Osteoblast (primary cell): ENCODE measurements at regions not wholly inside any gene's neighbourhood (a gene's known extent, or its start where the extent isn't known, plus 50 kb on each side); places are given as distances from the start of the nearest gene placed in this dataset.

Experiments
- DNase-seq: peaks from one replicate; pipeline ENCODE4 v3.0.0; 2011; ENCODE audit warnings: low spot score, mixed read lengths; ENCODE audit not compliant: insufficient read length; ENCODE audit errors: missing footprints
- H2AFZ ChIP-seq: 2 replicates; pipeline ENCODE4 v1.6.0; 2011; ENCODE audit warnings: mild to moderate bottlenecking, low read length
- H3K27ac ChIP-seq: 2 replicates; pipeline ENCODE4 v1.5.1; 2011; ENCODE audit warnings: mild to moderate bottlenecking, low read depth, low read length, moderate library complexity
- H3K27me3 ChIP-seq: 2 replicates; pipeline ENCODE4 v1.6.0; 2012; ENCODE audit warnings: mild to moderate bottlenecking, control low read depth, inconsistent platforms, low read length, moderate library complexity; ENCODE audit not compliant: insufficient read depth
- H3K36me3 ChIP-seq: 2 replicates; pipeline ENCODE4 v1.5.1; 2011; ENCODE audit warnings: mild to moderate bottlenecking, low read length, control low read depth, moderate library complexity; ENCODE audit not compliant: insufficient read depth
- H3K4me1 ChIP-seq: 2 replicates; pipeline ENCODE4 v1.5.1; 2011; ENCODE audit warnings: mild to moderate bottlenecking, low read length, control low read depth, moderate library complexity; ENCODE audit not compliant: insufficient read depth
- H3K4me2 ChIP-seq: 2 replicates; pipeline ENCODE4 v1.6.0; 2011; ENCODE audit warnings: mild to moderate bottlenecking, low read length; ENCODE audit not compliant: insufficient read depth
- H3K4me3 ChIP-seq: fragments of 200-600 bp; sonication (generic); 3 replicates; pipeline ENCODE4 v1.5.1; 2012; ENCODE audit warnings: mild to moderate bottlenecking, low read length, inconsistent platforms; ENCODE audit not compliant: insufficient read depth
- H3K79me2 ChIP-seq: 2 replicates; pipeline ENCODE4 v1.6.0; 2012; ENCODE audit warnings: mild to moderate bottlenecking, low read length, control low read depth, inconsistent platforms; ENCODE audit not compliant: insufficient read depth
- H3K9me3 ChIP-seq: 2 replicates; pipeline ENCODE4 v1.5.1; 2011; ENCODE audit warnings: low read depth, low read length, control low read depth
- H4K20me1 ChIP-seq: 2 replicates; pipeline ENCODE4 v1.6.0; 2012; ENCODE audit warnings: mild to moderate bottlenecking, low read length, control low read depth; ENCODE audit not compliant: insufficient read depth
- CTCF ChIP-seq: IDR thresholded peaks from 2 replicates; pipeline ENCODE4 v1.5.1; 2011; ENCODE audit warnings: mild to moderate bottlenecking, low read depth, low read length, moderate library complexity; ENCODE audit errors: extremely low read depth

GRCh38 chr5:2660315-2660714 is 91.2 kb downstream of the IRX2 start:
- Histone ChIP-seq H3K79me2 (no peaks in the 10 kb centered on the region), H3K27me3 (no peaks in the 10 kb centered on the region), H3K4me3 (no peak overlapping the region), H3K27ac (no peak overlapping the region), H3K4me2 (no peak overlapping the region), H4K20me1 (no peaks in the 10 kb centered on the region), H3K9me3 (no peaks in the 10 kb centered on the region), H3K36me3 (no peaks in the 10 kb centered on the region), H2AFZ (no peak overlapping the region), H3K4me1 (no peaks in the 10 kb centered on the region)
- no peak for DNase-seq
- no peak for TF ChIP-seq CTCF

GRCh38 chr5:2658881-2659470 is 92.5 kb downstream of the IRX2 start:
- Histone ChIP-seq H3K4me2 (no peak overlapping the region), H3K4me1 (no peaks in the 10 kb centered on the region), H2AFZ (no peak overlapping the region), H3K79me2 (no peaks in the 10 kb centered on the region), H3K9me3 (no peaks in the 10 kb centered on the region), H3K27ac (no peak overlapping the region), H4K20me1 (no peaks in the 10 kb centered on the region), H3K4me3 (no peak overlapping the region), H3K36me3 (no peaks in the 10 kb centered on the region), H3K27me3 (no peaks in the 10 kb centered on the region)
- TF ChIP-seq CTCF, result no peak
- DNase-seq, result no peak

DNA sequence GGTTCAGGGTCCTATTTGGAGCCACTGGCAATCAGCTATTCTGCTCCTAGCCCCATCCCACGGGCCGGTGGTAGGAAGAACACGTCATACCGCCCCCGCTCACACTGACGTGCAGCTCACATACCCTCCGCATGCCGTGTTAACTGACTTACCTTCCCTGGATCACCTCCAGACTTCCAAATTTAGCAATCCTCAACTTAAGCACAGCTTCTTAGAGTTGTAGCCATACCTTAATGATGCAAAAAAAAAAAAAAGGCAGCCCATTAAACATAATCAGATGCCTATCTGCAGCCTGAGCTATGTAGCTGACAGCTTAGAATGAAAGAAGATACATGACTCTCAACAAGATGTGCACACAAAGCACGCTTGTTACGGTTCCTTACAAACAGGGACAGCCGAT is 93.0 kb downstream of the IRX2 start:
- H4K20me1 ChIP-seq, result no peaks in the 10 kb centered on the region
- no peaks in the 10 kb centered on the region for H3K27me3 ChIP-seq
- peaks cover 2% of the 10 kb centered on the region for H3K9me3 ChIP-seq
- no peak overlapping the region for H3K4me3 ChIP-seq
- no peak overlapping the region for H3K27ac ChIP-seq
- H3K79me2 ChIP-seq, result no peaks in the 10 kb centered on the region
- TF ChIP-seq CTCF, result no peak
- no peak overlapping the region for H2AFZ ChIP-seq
- no peak overlapping the region for H3K4me2 ChIP-seq
- no peaks in the 10 kb centered on the region for H3K36me3 ChIP-seq
- DNase-seq, result no peak
- no peaks in the 10 kb centered on the region for H3K4me1 ChIP-seq

DNA sequence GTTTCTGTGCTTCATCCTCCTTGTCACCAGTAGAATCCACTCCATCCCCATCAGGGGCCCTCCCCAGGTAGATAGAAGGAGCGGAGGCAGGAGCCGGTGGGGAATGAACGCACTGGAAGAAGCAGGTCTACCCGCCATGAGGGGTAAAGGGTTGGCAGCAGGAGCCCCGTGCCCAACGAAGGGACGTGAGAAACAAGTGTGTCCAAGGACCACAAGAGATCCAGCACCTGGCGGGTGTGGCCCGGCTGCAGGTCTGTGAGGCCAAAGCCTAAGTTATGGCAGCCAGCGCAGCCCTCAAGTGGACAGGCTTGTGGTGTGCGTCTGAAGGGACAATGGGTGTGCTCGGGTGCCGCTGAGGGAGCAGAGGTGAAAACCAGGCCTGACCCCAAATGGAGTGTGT is 94.3 kb downstream of the IRX2 start:
- Histone ChIP-seq H3K27ac (no peak overlapping the region), H4K20me1 (no peaks in the 10 kb centered on the region), H3K36me3 (no peaks in the 10 kb centered on the region), H2AFZ (no peak overlapping the region), H3K4me2 (no peak overlapping the region), H3K9me3 (peaks cover 2% of the 10 kb centered on the region), H3K4me1 (no peaks in the 10 kb centered on the region), H3K79me2 (no peaks in the 10 kb centered on the region), H3K4me3 (no peak overlapping the region), H3K27me3 (no peaks in the 10 kb centered on the region)
- no peak for TF ChIP-seq CTCF
- no peak for DNase-seq
